Endometrial microvascular endothelial cells (primary cell): ENCODE measurements at regions not wholly inside any gene's neighbourhood (a gene's known extent, or its start where the extent isn't known, plus 50 kb on each side); places are given as distances from the start of the nearest gene placed in this dataset.
"Not testable (repeated sequence)": the region's sequence is repeated elsewhere in the genome, so short reads cannot be mapped to it uniquely, and the experiment has no call there.

Experiments used
- in situ Hi-C: cut with HindIII; loops from 2 replicates; pipeline ENCODE4 v1.10.0; 2017; ENCODE audit warnings: low sequenced_read_pairs, low pct_unique_long_range_greater_than_20kb; ENCODE audit errors: inconsistent ontology term

DNA sequence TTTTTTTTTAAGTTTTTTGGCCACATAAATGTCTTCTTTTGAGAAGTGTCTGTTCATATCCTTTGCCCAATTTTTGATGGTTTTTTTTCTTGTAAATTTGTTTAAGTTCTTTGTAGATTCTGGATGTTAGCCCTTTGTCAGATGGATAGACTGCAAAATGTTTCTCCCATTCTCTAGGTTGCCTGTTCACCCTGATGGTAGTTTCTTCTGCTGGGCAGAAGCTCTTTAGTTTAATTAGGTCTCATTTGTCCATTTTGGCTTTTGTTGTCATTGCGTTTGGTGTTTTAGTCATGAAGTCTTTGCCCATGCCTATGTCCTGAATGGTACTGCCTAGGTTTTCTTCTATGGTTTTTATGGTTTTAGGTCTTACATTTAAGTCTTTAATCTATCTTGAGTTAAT lies 320.9 kb upstream of the SETBP1 start:
- in situ Hi-C loops, result not testable (repeated sequence)

DNA sequence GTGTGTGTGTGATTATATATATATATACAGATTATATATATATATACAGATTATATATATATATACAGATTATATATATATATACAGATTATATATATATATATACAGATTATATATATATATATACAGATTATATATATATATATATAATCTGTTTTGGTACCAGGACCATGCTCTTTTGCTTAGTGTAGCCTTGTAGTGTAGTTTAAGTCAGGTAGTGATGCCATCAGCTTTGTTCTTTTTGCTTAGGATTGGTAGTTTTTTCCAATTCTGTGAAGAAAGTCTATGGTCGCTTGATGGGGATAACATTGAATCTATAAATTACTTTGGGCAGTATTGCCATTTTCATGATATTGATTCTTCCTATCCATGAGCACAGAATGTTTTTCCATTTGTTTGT lies 318.5 kb upstream of the SETBP1 start:
- in situ Hi-C loops, result not testable (repeated sequence)

- in situ Hi-C loops, result no loop called here
Observed at GRCh38 chr18:44370861-44371260, 309.8 kb upstream of the SETBP1 start.

DNA sequence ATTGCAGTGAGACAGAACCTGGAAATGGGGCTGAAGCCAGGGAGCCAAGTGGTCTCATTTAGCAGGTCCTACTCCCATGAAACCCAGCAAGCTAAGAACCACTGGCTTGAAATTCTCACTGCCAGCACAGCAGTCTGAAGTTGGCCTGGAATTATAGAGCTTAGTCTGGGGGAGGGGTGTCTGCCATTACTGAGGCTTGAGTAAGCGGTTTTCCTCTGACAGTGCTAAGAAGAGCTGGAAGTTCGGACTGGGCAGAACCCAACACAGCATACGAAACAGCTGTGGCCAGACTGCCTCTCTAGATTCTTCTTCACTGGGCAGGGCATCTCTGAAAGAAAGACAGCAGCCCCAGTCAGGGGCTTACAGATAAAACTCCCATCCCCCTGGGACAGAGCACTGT lies 305.7 kb upstream of the SETBP1 start:
- in situ Hi-C loops, result no loop called here

- in situ Hi-C loops, result no loop called here
Observed at GRCh38 chr18:44386401-44386800, 294.3 kb upstream of the SETBP1 start.

GRCh38 chr18:44388329-44388728 lies 292.4 kb upstream of the SETBP1 start:
- in situ Hi-C loops, result no loop called here

DNA sequence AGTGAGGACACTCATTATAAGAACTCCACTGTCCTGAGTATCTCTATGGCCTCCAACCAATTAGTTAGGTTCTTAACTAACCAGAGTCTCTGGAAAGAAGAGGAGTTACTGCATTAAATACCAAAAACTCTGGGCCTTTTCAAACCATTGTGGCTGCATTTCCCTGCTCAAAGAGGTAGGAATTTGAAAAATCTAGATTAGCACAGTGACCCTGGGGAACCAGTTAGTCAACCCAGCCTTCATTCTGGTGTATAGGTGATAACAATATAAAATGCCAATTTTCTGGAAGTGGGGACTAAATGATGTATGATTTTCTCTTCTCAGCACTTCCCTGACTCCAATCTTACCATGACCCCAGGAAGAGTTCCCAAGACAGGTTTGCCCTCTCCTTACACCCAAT lies 287.8 kb upstream of the SETBP1 start:
- in situ Hi-C loops, result no loop called here

GRCh38 chr18:44393406-44393805 lies 287.3 kb upstream of the SETBP1 start:
- in situ Hi-C loops, result no loop called here

DNA sequence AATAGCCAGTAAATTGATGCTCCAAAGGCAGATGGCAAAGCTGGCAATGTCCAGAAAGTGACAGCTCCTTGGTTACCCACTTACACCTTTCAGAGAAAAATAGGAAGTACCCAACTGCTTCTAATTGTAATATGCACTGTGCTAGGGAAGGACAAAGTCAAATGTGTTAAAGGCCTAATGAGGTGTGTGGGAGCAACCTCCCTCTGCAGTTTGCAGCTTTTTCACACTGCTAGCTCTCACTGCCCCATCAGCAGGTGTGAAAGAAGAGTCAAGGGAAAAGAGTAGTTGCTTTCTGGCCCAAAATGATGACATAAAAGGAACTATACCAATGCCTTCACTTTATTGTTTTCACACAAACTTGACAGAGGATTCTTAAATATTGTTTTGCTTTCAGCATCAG lies 284.1 kb upstream of the SETBP1 start:
- in situ Hi-C loops, result no loop called here

GRCh38 chr18:44409071-44409470 lies 271.6 kb upstream of the SETBP1 start:
- in situ Hi-C loops, result no loop called here

DNA sequence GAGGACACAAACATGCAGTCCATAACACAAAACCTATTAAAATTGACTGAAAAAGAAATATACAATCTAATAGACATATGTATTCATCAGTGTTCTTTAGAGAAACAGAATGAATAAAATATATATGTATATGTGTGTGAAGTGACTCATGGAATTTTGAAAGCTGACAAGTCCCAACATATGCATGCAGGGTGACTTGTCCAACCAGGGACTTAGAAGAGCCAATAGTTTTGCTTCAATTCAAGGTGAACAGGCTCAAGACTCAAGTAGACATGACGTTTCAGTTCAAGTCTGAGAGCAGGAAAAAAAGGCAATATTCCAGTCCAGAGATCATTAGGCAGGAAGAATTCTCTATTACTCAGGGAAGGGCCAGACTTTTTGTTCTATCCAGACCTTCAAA lies 271.2 kb upstream of the SETBP1 start:
- in situ Hi-C loops, result no loop called here

- in situ Hi-C loops, result no loop called here
Observed at GRCh38 chr18:44410740-44411139, 269.9 kb upstream of the SETBP1 start.

- in situ Hi-C loops, result no loop called here
Observed at GRCh38 chr18:44411262-44411905, 269.3 kb upstream of the SETBP1 start.

DNA sequence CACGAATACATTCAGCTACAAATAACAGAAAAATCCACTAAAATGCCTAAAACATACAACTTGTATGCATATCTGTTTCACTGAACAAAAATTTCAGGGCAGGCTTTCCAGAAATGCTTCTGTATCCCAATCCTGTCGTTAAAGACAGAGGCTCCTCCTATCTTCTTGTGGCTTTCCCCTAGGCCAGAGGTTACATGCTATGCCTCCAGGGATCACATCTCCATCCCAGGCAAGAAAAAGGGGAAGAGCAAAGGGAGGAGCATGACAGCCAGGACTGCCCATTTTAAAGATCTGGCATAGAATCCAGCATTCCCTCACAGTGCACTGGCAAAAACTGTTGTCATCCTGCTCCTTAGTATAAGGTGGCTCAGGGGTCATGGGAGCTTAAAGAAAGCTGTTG lies 268.7 kb upstream of the SETBP1 start:
- in situ Hi-C loops, result no loop called here

GRCh38 chr18:44423814-44424644 lies 256.7 kb upstream of the SETBP1 start:
- in situ Hi-C loops, result no loop called here

GRCh38 chr18:44424645-44425035 lies 256.0 kb upstream of the SETBP1 start:
- in situ Hi-C loops, result no loop called here

DNA sequence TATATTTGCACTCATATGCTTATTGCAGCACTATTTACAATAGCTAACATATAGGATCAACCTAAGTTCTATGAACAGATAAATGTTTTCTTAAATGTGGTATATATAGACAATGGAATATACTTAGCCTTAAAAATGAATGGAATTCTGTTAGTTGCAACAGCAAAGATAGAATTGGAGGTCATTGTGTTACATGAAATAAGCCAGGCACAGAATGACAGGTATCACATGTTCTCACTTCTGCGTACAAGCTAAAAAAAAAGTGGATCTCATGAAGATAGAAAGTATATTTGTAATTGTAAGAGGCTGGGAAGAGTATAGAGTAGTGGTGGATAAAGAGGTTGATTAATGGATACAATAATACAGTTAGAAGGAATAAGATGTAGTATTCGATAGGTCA lies 255.5 kb upstream of the SETBP1 start:
- in situ Hi-C loops, result no loop called here

DNA sequence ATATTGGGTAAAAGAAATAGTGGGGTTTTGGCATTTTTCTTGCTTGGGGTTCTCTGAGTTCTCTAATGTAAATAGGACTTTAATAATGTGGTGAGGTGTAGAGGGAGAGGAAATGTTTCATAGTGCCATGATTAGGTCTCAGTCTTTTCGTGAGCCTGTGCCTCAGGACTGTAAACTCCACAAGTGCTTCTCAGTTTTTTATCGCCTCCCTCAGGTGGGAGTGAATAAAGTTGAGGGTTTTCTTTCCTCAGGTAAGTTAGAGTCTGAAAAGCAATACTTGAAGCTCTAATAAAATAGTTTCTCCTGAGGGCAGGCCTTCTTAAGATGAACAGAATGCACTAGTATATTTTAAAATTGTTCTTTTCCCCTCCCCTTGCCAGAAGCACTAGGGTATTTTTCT lies 243.1 kb upstream of the SETBP1 start:
- in situ Hi-C loops, result no loop called here

DNA sequence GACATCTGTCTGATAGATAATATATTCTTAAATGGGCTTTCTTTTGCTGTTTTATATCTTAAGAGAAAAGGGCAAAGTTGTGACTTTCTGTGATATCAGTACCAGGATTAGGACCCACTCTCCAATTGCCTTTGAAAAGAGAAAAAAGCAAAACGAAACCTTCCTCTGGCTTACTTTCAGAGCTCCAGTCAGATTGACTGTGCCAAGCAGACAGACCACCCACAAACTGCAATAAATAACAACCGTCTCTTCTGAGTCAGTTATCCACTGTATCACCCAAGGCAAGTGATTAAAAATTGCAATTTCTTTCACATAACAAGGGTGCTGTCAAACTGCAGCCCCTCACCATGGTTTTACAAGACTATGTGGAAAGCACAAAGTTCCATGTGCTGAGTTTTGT lies 230.5 kb upstream of the SETBP1 start:
- in situ Hi-C loops, result no loop called here

- in situ Hi-C loops, result no loop called here
Observed at GRCh38 chr18:44452346-44452745, 228.3 kb upstream of the SETBP1 start.

GRCh38 chr18:44453505-44453904 lies 227.2 kb upstream of the SETBP1 start:
- in situ Hi-C loops, result no loop called here
